ENCODE measurements at regions not wholly inside any gene's neighbourhood (a gene's known extent, or its start where the extent isn't known, plus 50 kb on each side); places are given as distances from the start of the nearest gene placed in this dataset.

- H3K27ac ChIP-seq: no peak overlapping the region
- TF ChIP-seq, protein P1, sequence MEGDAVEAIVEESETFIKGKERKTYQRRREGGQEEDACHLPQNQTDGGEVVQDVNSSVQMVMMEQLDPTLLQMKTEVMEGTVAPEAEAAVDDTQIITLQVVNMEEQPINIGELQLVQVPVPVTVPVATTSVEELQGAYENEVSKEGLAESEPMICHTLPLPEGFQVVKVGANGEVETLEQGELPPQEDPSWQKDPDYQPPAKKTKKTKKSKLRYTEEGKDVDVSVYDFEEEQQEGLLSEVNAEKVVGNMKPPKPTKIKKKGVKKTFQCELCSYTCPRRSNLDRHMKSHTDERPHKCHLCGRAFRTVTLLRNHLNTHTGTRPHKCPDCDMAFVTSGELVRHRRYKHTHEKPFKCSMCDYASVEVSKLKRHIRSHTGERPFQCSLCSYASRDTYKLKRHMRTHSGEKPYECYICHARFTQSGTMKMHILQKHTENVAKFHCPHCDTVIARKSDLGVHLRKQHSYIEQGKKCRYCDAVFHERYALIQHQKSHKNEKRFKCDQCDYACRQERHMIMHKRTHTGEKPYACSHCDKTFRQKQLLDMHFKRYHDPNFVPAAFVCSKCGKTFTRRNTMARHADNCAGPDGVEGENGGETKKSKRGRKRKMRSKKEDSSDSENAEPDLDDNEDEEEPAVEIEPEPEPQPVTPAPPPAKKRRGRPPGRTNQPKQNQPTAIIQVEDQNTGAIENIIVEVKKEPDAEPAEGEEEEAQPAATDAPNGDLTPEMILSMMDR (conservative IDR thresholded peaks at IDR 0.05): no peak
- no peak for TF ChIP-seq ZFX (IDR thresholded peaks at IDR 0.05)
These were observed 459.1 kb upstream of the CDH4 start for GRCh38 chr20:60792941-60793340.

DNA sequence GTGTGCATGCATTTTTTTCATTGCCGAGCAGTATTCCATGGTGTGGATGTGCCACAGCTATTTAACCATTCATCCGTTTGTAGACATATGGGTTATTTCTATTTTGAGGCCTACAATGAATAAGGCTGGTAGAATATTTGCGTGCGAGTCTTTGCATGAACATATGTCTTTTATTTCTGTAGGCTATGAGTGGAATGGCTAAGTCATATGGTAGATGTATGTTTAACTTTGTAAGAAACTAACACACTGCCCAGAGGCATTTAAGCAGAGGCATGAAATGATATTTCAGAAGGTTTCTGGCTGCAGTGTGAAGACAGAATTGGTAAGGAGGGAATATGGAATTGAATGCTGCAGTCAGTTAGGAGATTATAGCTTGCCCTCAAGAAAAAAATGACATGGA is 457.4 kb upstream of the CDH4 start:
- no peak for TF ChIP-seq ZFX (IDR thresholded peaks at IDR 0.05)
- TF ChIP-seq, protein P1 (conservative IDR thresholded peaks at IDR 0.05): no peak
- no peak overlapping the region for H3K27ac ChIP-seq

GRCh38 chr20:60795651-60796050 is 456.4 kb upstream of the CDH4 start:
- TF ChIP-seq, protein P1 (conservative IDR thresholded peaks at IDR 0.05): no peak
- TF ChIP-seq ZFX (IDR thresholded peaks at IDR 0.05): no peak

GRCh38 chr20:60800185-60800584 is 451.9 kb upstream of the CDH4 start:
- TF ChIP-seq ZFX (IDR thresholded peaks at IDR 0.05): no peak
- TF ChIP-seq, protein P1 (conservative IDR thresholded peaks at IDR 0.05): no peak
- no peak overlapping the region for H3K27ac ChIP-seq

More at GRCh38 chr20:60795651-60796050, 456.4 kb upstream of the CDH4 start:
- no peak overlapping the region for H3K27ac ChIP-seq

GRCh38 chr20:60802676-60803075 is 449.4 kb upstream of the CDH4 start:
- no peak overlapping the region for H3K27ac ChIP-seq
- TF ChIP-seq, protein P1 (conservative IDR thresholded peaks at IDR 0.05): no peak
- TF ChIP-seq ZFX (IDR thresholded peaks at IDR 0.05): no peak

GRCh38 chr20:60803335-60804055 is 448.6 kb upstream of the CDH4 start:
- H3K27ac ChIP-seq: no peak overlapping the region
- TF ChIP-seq ZFX (IDR thresholded peaks at IDR 0.05): no peak
- TF ChIP-seq, protein P1 (conservative IDR thresholded peaks at IDR 0.05): no peak

DNA sequence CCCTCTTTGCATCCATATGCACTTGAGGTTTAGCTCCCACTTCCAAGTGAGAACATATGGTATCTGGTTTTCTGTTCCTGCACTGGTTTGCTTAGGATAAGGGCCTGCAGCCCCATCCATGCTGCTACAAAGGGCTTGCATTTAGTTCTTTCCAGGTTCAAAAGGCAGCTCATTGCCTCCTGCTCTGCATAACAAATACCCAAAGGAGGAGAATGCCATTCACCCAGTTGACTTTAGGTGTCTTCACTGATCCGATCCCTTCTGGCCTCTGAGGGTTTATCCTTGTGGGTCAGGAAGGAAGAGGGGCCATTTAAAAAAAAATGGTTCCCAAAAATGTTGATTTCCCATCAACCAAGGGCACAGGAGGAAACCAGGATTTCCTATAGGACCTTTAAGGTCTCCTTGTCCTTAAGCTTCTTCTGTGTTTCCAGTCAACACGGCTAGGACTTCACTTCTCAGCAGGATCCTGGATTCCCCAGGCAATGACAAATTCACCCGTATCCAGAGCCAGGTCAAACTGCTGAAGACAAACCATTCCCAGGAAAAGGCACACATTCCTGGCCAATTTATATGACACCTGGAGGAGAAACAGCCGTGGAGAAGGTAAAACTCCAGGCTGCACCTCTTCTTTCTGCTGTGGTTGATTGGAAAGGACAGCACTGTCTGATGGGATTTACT is 447.7 kb upstream of the CDH4 start:
- TF ChIP-seq, protein P1 (conservative IDR thresholded peaks at IDR 0.05): no peak
- no peak for TF ChIP-seq ZFX (IDR thresholded peaks at IDR 0.05)
- no peak overlapping the region for H3K27ac ChIP-seq
